Activated B cell treated with CpG ODN at 0.5 μM for 24 hours (primary cell): ENCODE measurements at regions not wholly inside any gene's neighbourhood (a gene's known extent, or its start where the extent isn't known, plus 50 kb on each side); places are given as distances from the start of the nearest gene placed in this dataset.

Experiments used
- ATAC-seq: fragments of 200-7000 bp; cut with Tn5 transposase; one replicate; pipeline ENCODE4 v1.10.0; 2021; ENCODE audit warnings: low read depth, mild to moderate bottlenecking, moderate library complexity
- CTCF ChIA-PET: fragments of 350-600 bp; sonication (Branson Sonifier 250); formaldehyde crosslinking; loops from one replicate; lab custom pipeline; 2021; ENCODE audit warnings: antibody characterized with exemption; lab: Charles Lee
- POLR2A ChIA-PET: fragments of 350-600 bp; sonication (Branson Sonifier 250); formaldehyde crosslinking; loops from one replicate; lab custom pipeline; 2021; ENCODE audit warnings: antibody characterized with exemption; lab: Charles Lee
- DNase-seq: peaks from one replicate; pipeline ENCODE4 v3.0.0; 2022
- H3K27ac Mint-ChIP-seq: one replicate; pipeline ENCODE4 v1.8.0; 2020; ENCODE audit warnings: mixed read lengths
- H3K27me3 Mint-ChIP-seq: one replicate; pipeline ENCODE4 v1.8.0; 2021; ENCODE audit warnings: mixed read lengths
- H3K36me3 Mint-ChIP-seq: one replicate; pipeline ENCODE4 v1.8.0; 2021; ENCODE audit warnings: low read depth, mixed read lengths
- H3K4me1 Mint-ChIP-seq: one replicate; pipeline ENCODE4 v1.8.0; 2021; ENCODE audit warnings: mixed read lengths
- H3K4me3 Mint-ChIP-seq: one replicate; pipeline ENCODE4 v1.8.0; 2020; ENCODE audit warnings: mild to moderate bottlenecking, mixed read lengths
- H3K9me3 Mint-ChIP-seq: one replicate; pipeline ENCODE4 v1.8.0; 2020; ENCODE audit warnings: mixed read lengths
- intact Hi-C: fragments of 100-400 bp; cut with micrococcal nuclease; formaldehyde crosslinking; loops from one replicate; pipeline ENCODE4 v1.15.1; 2024
- TF ChIP-seq, protein P1 (sequence below): fragments of 200-600 bp; IDR thresholded peaks from one replicate; pipeline ENCODE4 v1.8.0; 2022; ENCODE audit warnings: antibody characterized with exemption, mild to moderate bottlenecking

DNA sequence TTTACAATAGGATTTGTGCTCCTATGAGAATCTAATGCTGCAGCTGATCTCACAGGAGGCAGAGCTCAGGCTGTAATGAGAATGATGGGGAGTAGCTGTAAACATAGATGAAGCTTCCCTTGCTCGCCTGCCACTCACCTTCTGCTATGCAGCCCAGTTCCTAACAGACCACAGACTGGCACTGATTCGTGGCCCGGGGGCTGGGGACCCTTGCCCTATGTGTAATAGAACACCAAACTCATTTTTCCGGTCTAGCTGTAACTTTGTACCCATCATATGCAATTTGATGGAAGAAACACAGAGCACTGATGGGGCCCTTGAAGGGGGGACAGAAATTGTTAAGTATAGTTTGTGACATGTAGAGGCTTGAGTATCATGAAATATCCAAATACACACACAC, 79.6 kb upstream of the OR5AK2 start:
- CTCF ChIA-PET, result no interaction called here
- intact Hi-C loops, result no loop called here

DNA sequence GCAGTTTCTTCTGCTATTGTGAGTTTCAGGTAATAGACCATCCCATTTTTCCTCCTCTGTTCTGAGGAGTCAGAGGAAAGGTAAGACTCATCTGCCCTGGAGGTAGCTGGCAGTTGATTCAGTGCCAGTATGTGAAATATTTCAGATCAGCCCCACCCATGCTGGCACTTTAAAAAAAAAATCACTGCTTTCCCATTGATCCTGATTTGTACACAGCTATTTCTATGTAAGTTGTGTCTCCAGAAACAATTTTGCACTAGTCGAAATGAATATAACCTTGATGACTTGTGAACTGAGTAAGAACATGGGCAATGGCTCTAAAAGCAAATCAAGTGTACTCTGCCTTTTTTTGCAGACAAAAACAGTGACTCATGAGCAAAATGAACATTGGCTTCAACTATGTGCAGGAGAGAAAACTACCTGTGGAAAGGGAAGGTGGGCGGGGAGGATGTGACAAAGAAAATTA, 82.0 kb upstream of the OR5AK2 start:
- DNase-seq (no peak), ATAC-seq (no peak)
- H3K4me3 Mint-ChIP-seq, result no peak overlapping the region
- ChIA-PET CTCF (no interaction called here), POLR2A (no interaction called here)
- no peaks in the 10 kb centered on the region for H3K4me1 Mint-ChIP-seq
- no peak overlapping the region for H3K27ac Mint-ChIP-seq
- no peaks in the 10 kb centered on the region for H3K36me3 Mint-ChIP-seq
- TF ChIP-seq, protein P1, sequence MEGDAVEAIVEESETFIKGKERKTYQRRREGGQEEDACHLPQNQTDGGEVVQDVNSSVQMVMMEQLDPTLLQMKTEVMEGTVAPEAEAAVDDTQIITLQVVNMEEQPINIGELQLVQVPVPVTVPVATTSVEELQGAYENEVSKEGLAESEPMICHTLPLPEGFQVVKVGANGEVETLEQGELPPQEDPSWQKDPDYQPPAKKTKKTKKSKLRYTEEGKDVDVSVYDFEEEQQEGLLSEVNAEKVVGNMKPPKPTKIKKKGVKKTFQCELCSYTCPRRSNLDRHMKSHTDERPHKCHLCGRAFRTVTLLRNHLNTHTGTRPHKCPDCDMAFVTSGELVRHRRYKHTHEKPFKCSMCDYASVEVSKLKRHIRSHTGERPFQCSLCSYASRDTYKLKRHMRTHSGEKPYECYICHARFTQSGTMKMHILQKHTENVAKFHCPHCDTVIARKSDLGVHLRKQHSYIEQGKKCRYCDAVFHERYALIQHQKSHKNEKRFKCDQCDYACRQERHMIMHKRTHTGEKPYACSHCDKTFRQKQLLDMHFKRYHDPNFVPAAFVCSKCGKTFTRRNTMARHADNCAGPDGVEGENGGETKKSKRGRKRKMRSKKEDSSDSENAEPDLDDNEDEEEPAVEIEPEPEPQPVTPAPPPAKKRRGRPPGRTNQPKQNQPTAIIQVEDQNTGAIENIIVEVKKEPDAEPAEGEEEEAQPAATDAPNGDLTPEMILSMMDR, result no peak
- no peaks in the 10 kb centered on the region for H3K27me3 Mint-ChIP-seq
- H3K9me3 Mint-ChIP-seq, result peaks cover 2% of the 10 kb centered on the region
- intact Hi-C loops, result no loop called here

More for the DNA sequence above, 79.6 kb upstream of the OR5AK2 start:
- DNase-seq (no peak), ATAC-seq (no peak)
- H3K27me3 Mint-ChIP-seq, result no peaks in the 10 kb centered on the region
- TF ChIP-seq, protein P1, result no peak
- H3K4me3 Mint-ChIP-seq, result no peak overlapping the region
- no peak overlapping the region for H3K27ac Mint-ChIP-seq
- H3K4me1 Mint-ChIP-seq, result no peaks in the 10 kb centered on the region
- POLR2A ChIA-PET, result no interaction called here
- H3K9me3 Mint-ChIP-seq, result peaks cover 2% of the 10 kb centered on the region
- H3K36me3 Mint-ChIP-seq, result no peaks in the 10 kb centered on the region

- Mint-ChIP-seq H3K4me1 (no peaks in the 10 kb centered on the region), H3K4me3 (no peak overlapping the region), H3K27me3 (no peaks in the 10 kb centered on the region), H3K36me3 (no peaks in the 10 kb centered on the region), H3K9me3 (no peaks in the 10 kb centered on the region), H3K27ac (no peak overlapping the region)
- TF ChIP-seq, protein P1, result no peak
- ChIA-PET CTCF (no interaction called here), POLR2A (no interaction called here)
- intact Hi-C loops, result no loop called here
- ATAC-seq, result no peak
- no peak for DNase-seq
Observed at GRCh38 chr11:56905936-56906335, 82.8 kb upstream of the OR5AK2 start.

DNA sequence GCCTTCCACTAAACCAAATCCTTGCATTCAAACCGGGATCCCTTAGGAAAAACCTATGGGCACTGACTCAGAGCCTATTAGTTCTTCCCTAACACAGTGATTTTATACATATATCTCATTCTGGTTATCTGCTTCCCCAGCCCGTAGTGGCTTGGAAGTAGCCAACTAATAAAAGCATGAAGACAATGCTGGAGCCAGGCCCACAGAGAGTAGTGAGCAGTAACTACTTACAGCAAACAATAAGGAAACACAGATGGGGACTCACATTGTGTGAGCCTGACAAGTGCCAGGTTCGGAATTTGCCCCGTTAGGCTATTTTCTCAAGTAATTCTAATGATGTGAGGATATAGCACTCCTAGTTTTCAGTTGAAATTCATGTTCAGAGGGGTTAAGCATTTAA, 83.3 kb upstream of the OR5AK2 start:
- ATAC-seq (no peak), DNase-seq (no peak)
- Mint-ChIP-seq H3K4me3 (no peak overlapping the region), H3K36me3 (no peaks in the 10 kb centered on the region), H3K27me3 (no peaks in the 10 kb centered on the region), H3K9me3 (no peaks in the 10 kb centered on the region), H3K27ac (no peak overlapping the region), H3K4me1 (no peaks in the 10 kb centered on the region)
- POLR2A ChIA-PET, result no interaction called here
- CTCF ChIA-PET, result no interaction called here
- TF ChIP-seq, protein P1, result no peak
- intact Hi-C loops, result no loop called here

GRCh38 chr11:56898856-56899255, 89.9 kb upstream of the OR5AK2 start:
- Mint-ChIP-seq H3K27me3 (no peaks in the 10 kb centered on the region), H3K9me3 (no peaks in the 10 kb centered on the region), H3K4me1 (no peaks in the 10 kb centered on the region), H3K27ac (no peak overlapping the region), H3K4me3 (no peak overlapping the region), H3K36me3 (no peaks in the 10 kb centered on the region)
- DNase-seq, result no peak
- intact Hi-C loops, result no loop called here
- no peak for ATAC-seq
- ChIA-PET POLR2A (no interaction called here), CTCF (no interaction called here)
- TF ChIP-seq, protein P1, result no peak
